Panc1 (cell line): ENCODE measurements at regions not wholly inside any gene's neighbourhood (a gene's known extent, or its start where the extent isn't known, plus 50 kb on each side); places are given as distances from the start of the nearest gene placed in this dataset.

ENCODE experiments used
- ATAC-seq: fragments of 200-7000 bp; cut with Tn5 transposase; 2 replicates; pipeline ENCODE4 v1.9.1; 2020; ENCODE audit warnings: mild to moderate bottlenecking, moderate library complexity
- BruUV-seq: library from RNA; stranded (reverse); fragments of 400-500 nt; replicated peaks from 2 replicates; lab custom pipeline; 2021; lab: Mats Ljungman, UMichigan
- CTCF ChIA-PET: fragments of 300-600 bp; sonication (Branson Sonifier 250); formaldehyde crosslinking; loops from one replicate; lab custom pipeline; 2022; ENCODE audit warnings: antibody characterized with exemption; lab: Charles Lee
- POLR2A ChIA-PET: fragments of 300-600 bp; sonication (Branson Sonifier 250); formaldehyde crosslinking; loops from one replicate; lab custom pipeline; 2022; ENCODE audit warnings: antibody characterized with exemption; lab: Charles Lee
- DNase-seq: peaks from one replicate; pipeline ENCODE4 v3.0.0-alpha.2; 2010; ENCODE audit warnings: low read depth, low spot score
- H3K27ac ChIP-seq: 2 replicates; pipeline ENCODE4 v1.5.1; 2011; ENCODE audit warnings: mild to moderate bottlenecking, low read length, inconsistent platforms
- H3K27me3 ChIP-seq: fragments of 200-500 bp; sonication (Bioruptor generic); 2 replicates; pipeline ENCODE4 v1.6.0; 2014; ENCODE audit warnings: low read length, inconsistent platforms; ENCODE audit not compliant: control insufficient read depth, insufficient read depth
- H3K36me3 ChIP-seq: fragments of 200-500 bp; sonication (Bioruptor generic); 2 replicates; pipeline ENCODE4 v1.5.1; 2014; ENCODE audit warnings: inconsistent platforms, mild to moderate bottlenecking, low read length, moderate library complexity; ENCODE audit not compliant: control insufficient read depth, insufficient read depth
- H3K4me1 ChIP-seq: 2 replicates; pipeline ENCODE4 v1.5.1; 2011; ENCODE audit warnings: inconsistent platforms, mild to moderate bottlenecking, low read length, moderate library complexity; ENCODE audit not compliant: control insufficient read depth, insufficient read depth
- H3K4me3 ChIP-seq, 2 experiments: 2 replicates each; pipeline ENCODE4 v1.5.1; 2011 to 2012; ENCODE audit warnings: low read depth in 2 of 2, low read length in 2 of 2, mild to moderate bottlenecking in 2 of 2, inconsistent platforms in 1 of 2, moderate library complexity in 1 of 2
- H3K9me3 ChIP-seq: fragments of 200-500 bp; sonication (Bioruptor generic); 2 replicates; pipeline ENCODE4 v1.5.1; 2014; ENCODE audit warnings: low read depth, mild to moderate bottlenecking, inconsistent platforms, low read length, moderate library complexity; ENCODE audit not compliant: control insufficient read depth, insufficient read depth
- CTCF ChIP-seq: fragments of 450-650 bp; IDR thresholded peaks from 2 replicates; pipeline ENCODE4 v1.5.1; 2017; ENCODE audit warnings: mild to moderate bottlenecking
- POLR2AphosphoS5 ChIP-seq: IDR thresholded peaks from 2 replicates; pipeline ENCODE4 v1.6.1; 2012; ENCODE audit warnings: mild to moderate bottlenecking, low read depth, low read length, moderate library complexity
- REST ChIP-seq, 2 experiments: IDR thresholded peaks; 2 replicates each; pipeline ENCODE4 v1.6.1; 2011 to 2012; ENCODE audit warnings: low read depth in 2 of 2, control low read depth in 1 of 2, low read length in 1 of 2, mild to moderate bottlenecking in 1 of 2, moderate library complexity in 1 of 2; ENCODE audit not compliant: insufficient read depth in 1 of 2
- SIN3A ChIP-seq: IDR thresholded peaks from 2 replicates; pipeline ENCODE4 v1.6.1; 2012; ENCODE audit warnings: low read depth, mild to moderate bottlenecking, low read length, moderate library complexity, borderline replicate concordance; ENCODE audit not compliant: insufficient read depth
- TCF7L2 ChIP-seq: IDR thresholded peaks from 2 replicates; pipeline ENCODE4 v1.6.1; 2011; ENCODE audit warnings: mild to moderate bottlenecking, low read depth, low read length, inconsistent platforms
- in situ Hi-C: cut with HindIII; loops from 2 replicates; pipeline ENCODE4 v1.10.0; 2016; ENCODE audit warnings: low sequenced_read_pairs, low pct_unique_long_range_greater_than_20kb
- intact Hi-C: fragments of 100-400 bp; cut with micrococcal nuclease; formaldehyde crosslinking; loops from one replicate; pipeline ENCODE4 v1.10.0; 2022; ENCODE audit not compliant: unreplicated experiment

- in situ Hi-C loops, result no loop called here
- CTCF ChIA-PET, result no interaction called here
- H3K36me3 ChIP-seq, result no peaks in the 10 kb centered on the region
- no peaks in the 10 kb centered on the region for H3K27me3 ChIP-seq
- intact Hi-C loops, result no loop called here
- no peaks in the 10 kb centered on the region for H3K4me1 ChIP-seq
- no TSS peak for BruUV-seq
- H3K9me3 ChIP-seq, result no peaks in the 10 kb centered on the region
- no peak for TF ChIP-seq POLR2AphosphoS5
- no peak for TF ChIP-seq REST (IDR thresholded peaks at IDR 0.05; ENCODE audit: insufficient read depth in 1 of 2, low read depth in 2 of 2, low read length in 1 of 2)
- no peak for TF ChIP-seq TCF7L2
- TF ChIP-seq SIN3A, result no peak
- no peak for TF ChIP-seq CTCF
- DNase-seq, result no peak
- ATAC-seq, result no peak
- H3K4me3 ChIP-seq, result no peak overlapping the region
- H3K27ac ChIP-seq, result no peak overlapping the region
- POLR2A ChIA-PET, result no interaction called here
Measured at GRCh38 chr4:24130637-24131036, 240.8 kb upstream of the PPARGC1A start.

- Histone ChIP-seq H3K27ac (no peak overlapping the region), H3K36me3 (no peaks in the 10 kb centered on the region), H3K4me1 (no peaks in the 10 kb centered on the region), H3K9me3 (no peaks in the 10 kb centered on the region), H3K4me3 (no peak overlapping the region), H3K27me3 (no peaks in the 10 kb centered on the region)
- BruUV-seq, result no TSS peak
- intact Hi-C loops, result no loop called here
- CTCF ChIA-PET, result no interaction called here
- in situ Hi-C loops, result no loop called here
- POLR2A ChIA-PET, result no interaction called here
- no peak for TF ChIP-seq SIN3A
- no peak for TF ChIP-seq POLR2AphosphoS5
- no peak for TF ChIP-seq REST (IDR thresholded peaks at IDR 0.05; ENCODE audit: insufficient read depth in 1 of 2, low read depth in 2 of 2, low read length in 1 of 2)
- no peak for TF ChIP-seq TCF7L2
- TF ChIP-seq CTCF, result no peak
- DNase-seq (no peak), ATAC-seq (no peak)
Measured at GRCh38 chr4:24126776-24127175, 236.9 kb upstream of the PPARGC1A start.
